IgD-negative memory B cell (primary cell): ENCODE measurements at regions not wholly inside any gene's neighbourhood (a gene's known extent, or its start where the extent isn't known, plus 50 kb on each side); places are given as distances from the start of the nearest gene placed in this dataset.

Experiments
- H3K27ac Mint-ChIP-seq, 3 donors: one replicate each; pipeline ENCODE4 v1.8.0; 2020 to 2022; ENCODE audit warnings: mild to moderate bottlenecking in 3 of 3, mixed read lengths in 3 of 3, moderate library complexity in 1 of 3
- H3K27me3 Mint-ChIP-seq: one replicate; pipeline ENCODE4 v1.8.0; 2021; ENCODE audit warnings: mixed read lengths
- H3K36me3 Mint-ChIP-seq: one replicate; pipeline ENCODE4 v1.8.0; 2020; ENCODE audit warnings: mild to moderate bottlenecking, mixed read lengths
- H3K4me1 Mint-ChIP-seq, 3 donors: one replicate each; pipeline ENCODE4 v1.8.0; 2020 to 2022; ENCODE audit warnings: mixed read lengths in 3 of 3, mild to moderate bottlenecking in 1 of 3
- H3K4me3 Mint-ChIP-seq, 4 donors: one replicate each; pipeline ENCODE4 v1.8.0; 2020 to 2022; ENCODE audit warnings: mild to moderate bottlenecking in 4 of 4, mixed read lengths in 4 of 4, moderate library complexity in 3 of 4
- H3K9me3 Mint-ChIP-seq, 3 donors: one replicate each; pipeline ENCODE4 v1.8.0; 2020 to 2021; ENCODE audit warnings: mixed read lengths in 3 of 3, mild to moderate bottlenecking in 1 of 3

GRCh38 chr6:48178700-48179099 is 67.7 kb upstream of the PTCHD4 start:
- Mint-ChIP-seq H3K27me3 (no peaks in the 10 kb centered on the region), H3K4me1 (no peaks in the 10 kb centered on the region), H3K36me3 (no peaks in the 10 kb centered on the region), H3K27ac (no peak overlapping the region), H3K9me3 (peaks cover 0 to 4% (median 2%) of the 10 kb centered on the region in 3 donors), H3K4me3 (no peak overlapping the region)

- no peaks in the 10 kb centered on the region for H3K27me3 Mint-ChIP-seq
- no peak overlapping the region for H3K4me3 Mint-ChIP-seq
- no peaks in the 10 kb centered on the region for H3K36me3 Mint-ChIP-seq
- no peak overlapping the region for H3K27ac Mint-ChIP-seq
- H3K9me3 Mint-ChIP-seq = peaks cover 0 to 4% (median 2%) of the 10 kb centered on the region in 3 donors
- no peaks in the 10 kb centered on the region for H3K4me1 Mint-ChIP-seq
Observed at GRCh38 chr6:48177786-48178185, 66.8 kb upstream of the PTCHD4 start.

- no peaks in the 10 kb centered on the region for H3K36me3 Mint-ChIP-seq
- no peaks in the 10 kb centered on the region for H3K27me3 Mint-ChIP-seq
- H3K9me3 Mint-ChIP-seq = peaks cover 0 to 2% (median 0%) of the 10 kb centered on the region in 3 donors
- H3K4me1 Mint-ChIP-seq = no peaks in the 10 kb centered on the region
- no peak overlapping the region for H3K4me3 Mint-ChIP-seq
- no peak overlapping the region for H3K27ac Mint-ChIP-seq
Observed at GRCh38 chr6:48176645-48177308, 65.8 kb upstream of the PTCHD4 start.

- H3K9me3 Mint-ChIP-seq = peaks cover 0 to 1% (median 0%) of the 10 kb centered on the region in 3 donors
- no peaks in the 10 kb centered on the region for H3K36me3 Mint-ChIP-seq
- no peaks in the 10 kb centered on the region for H3K4me1 Mint-ChIP-seq
- no peak overlapping the region for H3K27ac Mint-ChIP-seq
- H3K27me3 Mint-ChIP-seq = no peaks in the 10 kb centered on the region
- no peak overlapping the region for H3K4me3 Mint-ChIP-seq
Observed at GRCh38 chr6:48169635-48170034, 58.6 kb upstream of the PTCHD4 start.
